HL-60 (cell line): ENCODE measurements at regions not wholly inside any gene's neighbourhood (a gene's known extent, or its start where the extent isn't known, plus 50 kb on each side); places are given as distances from the start of the nearest gene placed in this dataset.

Experiments
- DNase-seq, 2 experiments: peaks; one replicate each; pipeline ENCODE4 v3.0.0-alpha.2; 2010 to 2020; ENCODE audit warnings: low read depth in 1 of 2, low spot score in 1 of 2
- H3K27ac ChIP-seq: fragments of 250-450 bp; sonication (Bioruptor Pico); replicated peaks from 2 replicates; pipeline ENCODE4 v1.5.1; 2020; ENCODE audit warnings: mild to moderate bottlenecking, moderate library complexity
- H3K27me3 ChIP-seq: fragments of 250-450 bp; sonication (Bioruptor Pico); 2 replicates; pipeline ENCODE4 v1.5.1; 2021; ENCODE audit warnings: mild to moderate bottlenecking, moderate library complexity; ENCODE audit not compliant: insufficient read depth, poor library complexity, severe bottlenecking
- H3K4me3 ChIP-seq: replicated peaks from 2 replicates; pipeline ENCODE4 v1.5.1; 2011; ENCODE audit warnings: mild to moderate bottlenecking, control low read depth, low read length; ENCODE audit not compliant: insufficient read depth
- CTCF ChIP-seq: IDR thresholded peaks from one replicate; pipeline ENCODE4 v1.5.1; 2011; ENCODE audit warnings: low read length, control low read depth, inconsistent platforms; ENCODE audit not compliant: insufficient read depth
- GABPA ChIP-seq: IDR thresholded peaks from 2 replicates; pipeline ENCODE4 v1.6.1; 2012; ENCODE audit warnings: low read depth
- POLR2AphosphoS5 ChIP-seq: IDR thresholded peaks from 2 replicates; pipeline ENCODE4 v1.6.1; 2012; ENCODE audit warnings: low read depth
- REST ChIP-seq: IDR thresholded peaks from 2 replicates; pipeline ENCODE4 v1.6.1; 2012; ENCODE audit warnings: low read depth; ENCODE audit not compliant: insufficient replicate concordance
- SPI1 ChIP-seq: IDR thresholded peaks from 2 replicates; pipeline ENCODE4 v1.6.1; 2012; ENCODE audit warnings: low read depth, mild to moderate bottlenecking, borderline replicate concordance

- H3K27ac ChIP-seq: no peak overlapping the region
- no peak for DNase-seq
- H3K4me3 ChIP-seq: no peak overlapping the region
- no peak for TF ChIP-seq CTCF
- no peak for TF ChIP-seq SPI1
- TF ChIP-seq GABPA: no peak
- TF ChIP-seq REST: no peak
- TF ChIP-seq POLR2AphosphoS5: no peak
- H3K27me3 ChIP-seq: no peaks in the 10 kb centered on the region
Observed at GRCh38 chr7:88599528-88599927, 160.0 kb upstream of the ZNF804B start.

GRCh38 chr7:88597941-88598425 is 161.5 kb upstream of the ZNF804B start:
- DNase-seq: no peak
- no peaks in the 10 kb centered on the region for H3K27me3 ChIP-seq
- H3K4me3 ChIP-seq: no peak overlapping the region
- no peak for TF ChIP-seq POLR2AphosphoS5
- TF ChIP-seq SPI1: no peak
- no peak for TF ChIP-seq REST
- TF ChIP-seq GABPA: no peak
- H3K27ac ChIP-seq: no peak overlapping the region

GRCh38 chr7:88590963-88591362 is 168.5 kb upstream of the ZNF804B start:
- TF ChIP-seq CTCF (no peak), REST (no peak), SPI1 (no peak), POLR2AphosphoS5 (no peak), GABPA (no peak)
- H3K27me3 ChIP-seq: no peaks in the 10 kb centered on the region
- DNase-seq: no peak
- no peak overlapping the region for H3K27ac ChIP-seq
- no peak overlapping the region for H3K4me3 ChIP-seq

GRCh38 chr7:88589927-88590326 is 169.6 kb upstream of the ZNF804B start:
- no peaks in the 10 kb centered on the region for H3K27me3 ChIP-seq
- DNase-seq: no peak
- TF ChIP-seq POLR2AphosphoS5: no peak
- no peak for TF ChIP-seq GABPA
- TF ChIP-seq CTCF: no peak
- no peak for TF ChIP-seq SPI1
- no peak for TF ChIP-seq REST
- H3K27ac ChIP-seq: no peak overlapping the region
- H3K4me3 ChIP-seq: no peak overlapping the region
